B cell (primary cell): ENCODE measurements at regions not wholly inside any gene's neighbourhood (a gene's known extent, or its start where the extent isn't known, plus 50 kb on each side); places are given as distances from the start of the nearest gene placed in this dataset.

ENCODE experiments used
- ATAC-seq: fragments of 200-7000 bp; cut with Tn5 transposase; one replicate; pipeline ENCODE4 v1.10.0; 2021; ENCODE audit warnings: low read depth, mild to moderate bottlenecking, moderate number of reproducible peaks, moderate library complexity
- CTCF ChIA-PET: fragments of 350-600 bp; sonication (Branson Sonifier 250); formaldehyde crosslinking; loops from one replicate; lab custom pipeline; 2021; ENCODE audit warnings: antibody characterized with exemption, inconsistent platforms; lab: Charles Lee
- POLR2A ChIA-PET: fragments of 350-600 bp; sonication (Branson Sonifier 250); formaldehyde crosslinking; loops from one replicate; lab custom pipeline; 2021; ENCODE audit warnings: antibody characterized with exemption; lab: Charles Lee
- DNase-seq: peaks from one replicate; pipeline ENCODE4 v3.0.0; 2013
- H2AFZ ChIP-seq: 2 replicates; pipeline ENCODE4 v1.6.1; 2012; ENCODE audit warnings: mild to moderate bottlenecking, low read depth, low read length; ENCODE audit not compliant: insufficient read depth, poor library complexity, severe bottlenecking
- H3K27ac ChIP-seq, 2 donors: 1 replicate in 1 of 2; 2 replicates in 1 of 2; pipeline ENCODE4 v1.5.1; 2012 to 2013; ENCODE audit warnings: low read length in 2 of 2, mild to moderate bottlenecking in 2 of 2, moderate library complexity in 1 of 2
- H3K27me3 ChIP-seq, 4 experiments: fragments of 200-600 bp in 1 of 4; sonication (generic) in 1 of 4; replicated peaks in 1 of 4; 1 replicate in 2 of 4; 2 replicates in 2 of 4; pipeline versions ENCODE4 v1.6.1 to v1.7.0; 2013 to 2016; ENCODE audit warnings: low read length in 3 of 4, mild to moderate bottlenecking in 2 of 4, mixed read lengths in 1 of 4, moderate library complexity in 1 of 4; ENCODE audit not compliant: insufficient read depth in 4 of 4, control insufficient read depth in 3 of 4; ENCODE audit errors: control extremely low read depth in 1 of 4
- H3K36me3 ChIP-seq, 2 experiments: replicated peaks in 1 of 2; 1 replicate in 1 of 2; 2 replicates in 1 of 2; pipeline versions ENCODE4 v1.6.1 to v1.7.1; 2013; ENCODE audit warnings: low read length in 1 of 2; ENCODE audit not compliant: insufficient read depth in 2 of 2, control insufficient read depth in 1 of 2; ENCODE audit errors: control extremely low read depth in 1 of 2, extremely low read depth in 1 of 2
- H3K4me1 ChIP-seq, 2 donors: fragments of 200-600 bp in 1 of 2; sonication (generic) in 1 of 2; 1 replicate in 1 of 2; 2 replicates in 1 of 2; pipeline versions ENCODE4 v1.5.1 to v1.6.1; 2013 to 2017; ENCODE audit warnings: low read length in 2 of 2; ENCODE audit not compliant: control insufficient read depth in 2 of 2, insufficient read depth in 2 of 2
- H3K4me2 ChIP-seq: replicated peaks from 2 replicates; pipeline ENCODE3; 2012; ENCODE audit warnings: mild to moderate bottlenecking, low read depth, low read length; ENCODE audit not compliant: poor library complexity, severe bottlenecking
- H3K4me3 ChIP-seq, 5 experiments: fragments of 200-600 bp in 1 of 5; sonication (generic) in 1 of 5; 1 replicate in 3 of 5; 2 replicates in 2 of 5; pipeline versions ENCODE4 v1.5.1 to v1.7.0; 2011 to 2016; ENCODE audit warnings: low read length in 4 of 5, mild to moderate bottlenecking in 4 of 5, low read depth in 2 of 5, control low read depth in 1 of 5, moderate library complexity in 1 of 5; ENCODE audit not compliant: insufficient read depth in 1 of 5; ENCODE audit errors: control extremely low read depth in 1 of 5, extremely low read depth in 1 of 5
- H3K79me2 ChIP-seq: fragments of 200-600 bp; sonication (generic); one replicate; pipeline ENCODE4 v1.6.0; 2016; ENCODE audit warnings: low read length; ENCODE audit not compliant: control insufficient read depth, insufficient read depth
- H3K9ac ChIP-seq: fragments of 200-600 bp; sonication (generic); 2 replicates; pipeline ENCODE4 v1.6.1; 2017; ENCODE audit warnings: mild to moderate bottlenecking, low read length, moderate library complexity
- H3K9me3 ChIP-seq, 3 donors: one replicate each; pipeline versions ENCODE4 v1.6.1 to v1.7.1; 2013; ENCODE audit warnings: low read length in 2 of 3; ENCODE audit not compliant: control insufficient read depth in 2 of 3, insufficient read depth in 1 of 3; ENCODE audit errors: control extremely low read depth in 1 of 3
- H4K20me1 ChIP-seq: 2 replicates; pipeline ENCODE4 v1.6.0; 2012; ENCODE audit warnings: mild to moderate bottlenecking, low read length; ENCODE audit not compliant: insufficient read depth, control insufficient read depth, poor library complexity, severe bottlenecking
- H3K27ac Mint-ChIP-seq: one replicate; pipeline ENCODE4 v1.8.0; 2021; ENCODE audit warnings: mixed read lengths
- H3K27me3 Mint-ChIP-seq: one replicate; pipeline ENCODE4 v1.8.0; 2021; ENCODE audit warnings: mixed read lengths
- H3K4me1 Mint-ChIP-seq: one replicate; pipeline ENCODE4 v1.8.0; 2021; ENCODE audit warnings: mixed read lengths
- H3K4me3 Mint-ChIP-seq: one replicate; pipeline ENCODE4 v1.8.0; 2021; ENCODE audit warnings: mixed read lengths
- H3K9me3 Mint-ChIP-seq: one replicate; pipeline ENCODE4 v1.8.0; 2022; ENCODE audit warnings: mixed read lengths; ENCODE audit not compliant: insufficient read depth
- EZH2 ChIP-seq: IDR thresholded peaks from 2 replicates; pipeline ENCODE4 v1.6.1; 2012; ENCODE audit warnings: borderline replicate concordance, low read depth, mild to moderate bottlenecking, moderate library complexity, low read length; ENCODE audit not compliant: insufficient read depth, poor library complexity, severe bottlenecking
- WGBS: methylation state at CpG from one replicate; pipeline ENCODE4 v1.1.5; 2013; ENCODE audit warnings: missing lambda C conversion rate; ENCODE audit not compliant: insufficient coverage; 5-methylcytosine and 5-hydroxymethylcytosine counted together
- intact Hi-C: fragments of 100-400 bp; cut with micrococcal nuclease; formaldehyde crosslinking; loops from one replicate; pipeline ENCODE4 v1.10.0; 2022
- TF ChIP-seq, protein P1 (sequence below): fragments of 200-600 bp; IDR thresholded peaks from one replicate; pipeline ENCODE4 v1.8.0; 2022; ENCODE audit warnings: antibody characterized with exemption, mild to moderate bottlenecking

DNA sequence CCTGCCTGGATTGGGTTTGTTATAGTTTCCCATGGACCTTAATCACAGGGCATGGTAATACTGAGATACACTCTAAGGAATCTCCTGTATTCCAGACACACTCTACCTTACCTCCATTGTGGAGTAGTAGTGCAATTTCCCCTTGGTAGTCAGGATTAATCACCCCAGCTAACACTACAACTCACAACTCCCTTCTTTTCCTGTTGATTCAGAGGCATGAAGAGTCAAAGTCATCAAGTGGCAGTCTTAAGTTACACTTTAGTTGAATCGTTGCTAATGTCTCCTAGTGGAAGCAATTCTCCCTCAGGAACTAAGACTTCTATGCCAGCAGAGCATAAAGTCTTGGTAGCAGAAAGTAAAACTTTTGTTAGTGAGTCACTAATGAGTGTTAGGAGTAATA lies 122.7 kb upstream of the APC start:
- Histone ChIP-seq H3K9me3 (no peaks in the 10 kb centered on the region), H2AFZ (no peak overlapping the region), H3K36me3 (no peaks in the 10 kb centered on the region), H3K4me2 (no peak overlapping the region), H3K79me2 (no peaks in the 10 kb centered on the region), H3K9ac (no peak overlapping the region), H3K27me3 (peaks cover 0 to 5% (median 0%) of the 10 kb centered on the region in 4 experiments), H3K4me3 (no peak overlapping the region), H3K27ac (no peak overlapping the region), H4K20me1 (no peaks in the 10 kb centered on the region), H3K4me1 (no peaks in the 10 kb centered on the region)
- H3K27ac Mint-ChIP-seq, result no peak overlapping the region
- CTCF ChIA-PET, result no interaction called here
- no peaks in the 10 kb centered on the region for H3K9me3 Mint-ChIP-seq
- DNase-seq (no peak), ATAC-seq (no peak)
- TF ChIP-seq EZH2, result no peak
- TF ChIP-seq, protein P1, sequence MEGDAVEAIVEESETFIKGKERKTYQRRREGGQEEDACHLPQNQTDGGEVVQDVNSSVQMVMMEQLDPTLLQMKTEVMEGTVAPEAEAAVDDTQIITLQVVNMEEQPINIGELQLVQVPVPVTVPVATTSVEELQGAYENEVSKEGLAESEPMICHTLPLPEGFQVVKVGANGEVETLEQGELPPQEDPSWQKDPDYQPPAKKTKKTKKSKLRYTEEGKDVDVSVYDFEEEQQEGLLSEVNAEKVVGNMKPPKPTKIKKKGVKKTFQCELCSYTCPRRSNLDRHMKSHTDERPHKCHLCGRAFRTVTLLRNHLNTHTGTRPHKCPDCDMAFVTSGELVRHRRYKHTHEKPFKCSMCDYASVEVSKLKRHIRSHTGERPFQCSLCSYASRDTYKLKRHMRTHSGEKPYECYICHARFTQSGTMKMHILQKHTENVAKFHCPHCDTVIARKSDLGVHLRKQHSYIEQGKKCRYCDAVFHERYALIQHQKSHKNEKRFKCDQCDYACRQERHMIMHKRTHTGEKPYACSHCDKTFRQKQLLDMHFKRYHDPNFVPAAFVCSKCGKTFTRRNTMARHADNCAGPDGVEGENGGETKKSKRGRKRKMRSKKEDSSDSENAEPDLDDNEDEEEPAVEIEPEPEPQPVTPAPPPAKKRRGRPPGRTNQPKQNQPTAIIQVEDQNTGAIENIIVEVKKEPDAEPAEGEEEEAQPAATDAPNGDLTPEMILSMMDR, result no peak
- POLR2A ChIA-PET, result no interaction called here
- intact Hi-C loops, result no loop called here
- no CpG with 5 or more reads among the region's 1 CpG for WGBS
- no peaks in the 10 kb centered on the region for H3K4me1 Mint-ChIP-seq
- no peaks in the 10 kb centered on the region for H3K27me3 Mint-ChIP-seq
- H3K4me3 Mint-ChIP-seq, result no peak overlapping the region

- H3K9ac ChIP-seq, result no peak overlapping the region
- H3K4me3 Mint-ChIP-seq, result no peak overlapping the region
Observed at GRCh38 chr5:112616812-112617547, 120.7 kb upstream of the APC start.

More at GRCh38 chr5:112616812-112617547, 120.7 kb upstream of the APC start:
- Histone ChIP-seq H3K4me2 (no peak overlapping the region), H3K4me1 (no peaks in the 10 kb centered on the region), H3K4me3 (no peak overlapping the region), H3K27me3 (no peaks in the 10 kb centered on the region), H3K36me3 (no peaks in the 10 kb centered on the region), H3K27ac (no peak overlapping the region), H2AFZ (no peak overlapping the region), H3K79me2 (no peaks in the 10 kb centered on the region), H4K20me1 (no peaks in the 10 kb centered on the region), H3K9me3 (no peaks in the 10 kb centered on the region)
- TF ChIP-seq EZH2, result no peak
- TF ChIP-seq, protein P1, result no peak
- Mint-ChIP-seq H3K27ac (no peak overlapping the region), H3K9me3 (no peaks in the 10 kb centered on the region), H3K4me1 (no peaks in the 10 kb centered on the region), H3K27me3 (peaks cover 4% of the 10 kb centered on the region)
- no peak for DNase-seq
- 100% methylated on average over 2 of the region's 8 CpGs for WGBS
- intact Hi-C loops, result no loop called here
- ATAC-seq, result no peak
- CTCF ChIA-PET, result no interaction called here
- POLR2A ChIA-PET, result no interaction called here
